ENCODE measurements at regions not wholly inside any gene's neighbourhood (a gene's known extent, or its start where the extent isn't known, plus 50 kb on each side); places are given as distances from the start of the nearest gene placed in this dataset.

DNA sequence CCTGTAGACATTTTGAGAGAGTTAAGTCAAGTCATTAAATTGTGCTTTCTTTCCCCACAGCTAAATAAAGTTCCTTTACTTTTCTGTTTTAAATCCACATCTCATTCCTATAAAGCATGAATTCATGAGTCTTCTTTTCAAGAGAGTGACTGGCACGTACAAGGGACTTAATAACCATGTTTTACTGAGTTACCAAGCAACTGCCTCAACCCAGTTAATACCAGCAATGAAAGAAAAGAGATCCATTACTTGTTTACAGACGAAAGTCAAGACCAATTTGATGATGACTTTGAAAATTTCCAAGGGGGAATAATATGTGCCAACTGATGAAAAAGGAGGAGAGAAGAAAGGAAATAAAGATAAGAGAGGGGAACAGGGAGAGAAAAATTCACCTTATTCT is 1082.5 kb upstream of the GYPC start:
- TF ChIP-seq, protein P1, sequence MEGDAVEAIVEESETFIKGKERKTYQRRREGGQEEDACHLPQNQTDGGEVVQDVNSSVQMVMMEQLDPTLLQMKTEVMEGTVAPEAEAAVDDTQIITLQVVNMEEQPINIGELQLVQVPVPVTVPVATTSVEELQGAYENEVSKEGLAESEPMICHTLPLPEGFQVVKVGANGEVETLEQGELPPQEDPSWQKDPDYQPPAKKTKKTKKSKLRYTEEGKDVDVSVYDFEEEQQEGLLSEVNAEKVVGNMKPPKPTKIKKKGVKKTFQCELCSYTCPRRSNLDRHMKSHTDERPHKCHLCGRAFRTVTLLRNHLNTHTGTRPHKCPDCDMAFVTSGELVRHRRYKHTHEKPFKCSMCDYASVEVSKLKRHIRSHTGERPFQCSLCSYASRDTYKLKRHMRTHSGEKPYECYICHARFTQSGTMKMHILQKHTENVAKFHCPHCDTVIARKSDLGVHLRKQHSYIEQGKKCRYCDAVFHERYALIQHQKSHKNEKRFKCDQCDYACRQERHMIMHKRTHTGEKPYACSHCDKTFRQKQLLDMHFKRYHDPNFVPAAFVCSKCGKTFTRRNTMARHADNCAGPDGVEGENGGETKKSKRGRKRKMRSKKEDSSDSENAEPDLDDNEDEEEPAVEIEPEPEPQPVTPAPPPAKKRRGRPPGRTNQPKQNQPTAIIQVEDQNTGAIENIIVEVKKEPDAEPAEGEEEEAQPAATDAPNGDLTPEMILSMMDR (conservative IDR thresholded peaks at IDR 0.05) = no peak
- H3K27ac ChIP-seq = no peak overlapping the region

DNA sequence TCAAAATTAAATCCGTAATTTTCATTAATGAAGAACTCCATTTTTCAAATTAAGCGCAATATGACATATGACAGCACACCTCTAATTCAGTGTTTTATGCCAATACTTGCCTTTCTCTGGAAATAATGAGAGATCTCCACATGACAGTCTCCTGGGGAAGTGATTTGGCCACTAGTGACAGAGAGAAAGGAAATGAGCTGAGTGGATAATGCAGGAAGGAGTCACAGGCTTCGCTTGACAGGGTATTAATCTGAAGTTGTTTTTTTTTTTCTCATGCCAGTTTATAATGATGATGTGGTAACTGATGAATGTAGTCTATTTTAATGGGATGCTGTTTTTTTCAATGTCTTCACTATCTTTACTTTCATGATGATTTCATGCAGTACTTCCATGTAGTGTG is 1079.4 kb upstream of the GYPC start:
- H3K27ac ChIP-seq = no peak overlapping the region
- TF ChIP-seq, protein P1 (conservative IDR thresholded peaks at IDR 0.05) = no peak

DNA sequence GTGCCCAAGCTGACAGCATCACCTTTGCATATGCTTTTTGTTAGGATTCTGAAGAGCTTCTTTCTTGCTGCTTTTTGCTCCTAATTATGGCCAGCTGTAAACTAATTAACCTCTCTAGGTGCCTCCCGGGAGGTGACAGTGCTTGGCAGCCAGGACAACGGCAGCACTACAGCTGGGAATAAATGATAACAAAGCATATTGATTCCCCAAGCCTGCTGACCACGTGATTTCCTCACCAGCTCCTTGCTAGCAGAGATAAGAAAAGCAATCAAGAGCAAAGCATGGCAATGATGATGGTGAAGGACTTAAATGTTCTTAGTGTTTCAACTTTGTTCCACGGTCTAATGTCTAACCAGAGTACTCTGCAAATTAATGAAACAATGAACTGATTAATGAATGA is 1074.4 kb upstream of the GYPC start:
- H3K27ac ChIP-seq = no peak overlapping the region
- TF ChIP-seq, protein P1 (conservative IDR thresholded peaks at IDR 0.05) = no peak

DNA sequence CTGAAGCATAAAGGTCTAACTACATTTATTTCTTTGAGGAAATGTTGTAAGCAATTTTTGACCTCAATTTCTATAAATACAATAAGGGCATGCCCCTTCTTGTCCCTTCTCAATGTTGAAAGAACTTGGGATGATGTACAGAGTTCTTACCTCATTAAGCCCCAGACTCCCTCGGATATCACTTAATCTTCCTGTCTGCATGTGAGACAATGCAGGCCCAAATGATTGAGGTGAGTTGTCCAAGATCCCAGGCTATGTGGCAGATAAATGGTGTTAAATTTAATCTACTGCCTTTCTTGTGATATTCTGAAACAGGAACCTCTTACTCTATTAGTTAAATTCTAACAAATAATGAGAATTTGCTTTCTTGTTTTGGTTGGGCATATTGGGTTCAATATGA is 1073.4 kb upstream of the GYPC start:
- H3K27ac ChIP-seq = no peak overlapping the region
- TF ChIP-seq, protein P1 (conservative IDR thresholded peaks at IDR 0.05) = no peak

DNA sequence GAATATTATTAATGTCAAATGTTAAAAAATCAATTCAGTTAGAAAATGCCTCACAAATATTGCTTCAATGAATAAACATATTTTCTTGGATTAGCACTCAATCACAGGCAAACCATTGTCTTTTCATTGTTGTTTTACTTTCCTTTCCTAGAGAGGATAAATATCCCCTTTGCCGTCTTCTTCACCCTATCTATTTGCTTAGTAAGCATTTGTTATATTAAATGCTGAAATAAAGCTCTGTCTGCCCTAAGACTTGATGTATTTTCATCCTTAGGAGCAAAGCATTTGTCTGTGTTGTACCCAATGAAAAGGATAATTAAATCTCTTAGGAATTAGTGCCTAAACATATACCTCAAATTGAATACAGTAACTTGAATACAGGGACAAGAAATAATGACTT is 1071.2 kb upstream of the GYPC start:
- H3K27ac ChIP-seq = no peak overlapping the region
- TF ChIP-seq, protein P1 (conservative IDR thresholded peaks at IDR 0.05) = no peak

DNA sequence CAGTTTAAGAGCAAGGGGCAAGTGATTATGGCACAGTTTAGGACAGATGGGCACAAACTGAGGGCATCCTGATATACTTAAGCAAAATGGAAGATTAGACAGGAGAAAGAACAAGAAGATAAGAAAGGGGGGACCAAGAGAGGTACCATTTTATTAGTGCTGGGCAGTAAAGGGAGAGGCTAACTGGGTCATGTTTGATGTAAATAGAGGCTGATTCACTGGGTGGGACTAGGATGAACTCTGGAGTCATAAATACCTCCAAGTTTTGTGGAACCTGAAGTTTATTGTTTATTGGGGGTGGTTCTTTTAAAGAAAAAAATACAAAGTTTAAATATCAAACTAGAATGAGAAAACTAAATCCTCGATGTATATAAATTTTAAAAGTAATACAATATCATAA is 1067.2 kb upstream of the GYPC start:
- H3K27ac ChIP-seq = no peak overlapping the region
- TF ChIP-seq, protein P1 (conservative IDR thresholded peaks at IDR 0.05) = no peak

DNA sequence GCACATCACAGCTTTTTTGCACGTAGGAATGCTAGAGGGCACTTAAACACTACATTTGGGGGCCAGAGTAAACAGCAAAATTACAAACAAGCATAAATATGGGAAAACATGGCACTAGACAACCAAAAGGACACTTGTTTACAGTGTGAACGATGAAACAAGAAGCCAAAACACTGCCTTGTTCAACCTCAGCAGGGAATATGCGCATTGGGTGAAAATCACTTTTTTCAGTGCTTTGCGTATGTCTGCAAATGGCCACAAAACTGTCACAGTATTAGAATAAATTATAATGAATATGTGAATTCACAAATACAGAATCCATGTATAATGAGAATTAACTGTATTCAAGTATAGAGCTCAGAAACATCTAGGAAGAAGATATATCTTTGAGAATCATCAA is 1064.0 kb upstream of the GYPC start:
- TF ChIP-seq, protein P1 (conservative IDR thresholded peaks at IDR 0.05) = no peak
- H3K27ac ChIP-seq = no peak overlapping the region

DNA sequence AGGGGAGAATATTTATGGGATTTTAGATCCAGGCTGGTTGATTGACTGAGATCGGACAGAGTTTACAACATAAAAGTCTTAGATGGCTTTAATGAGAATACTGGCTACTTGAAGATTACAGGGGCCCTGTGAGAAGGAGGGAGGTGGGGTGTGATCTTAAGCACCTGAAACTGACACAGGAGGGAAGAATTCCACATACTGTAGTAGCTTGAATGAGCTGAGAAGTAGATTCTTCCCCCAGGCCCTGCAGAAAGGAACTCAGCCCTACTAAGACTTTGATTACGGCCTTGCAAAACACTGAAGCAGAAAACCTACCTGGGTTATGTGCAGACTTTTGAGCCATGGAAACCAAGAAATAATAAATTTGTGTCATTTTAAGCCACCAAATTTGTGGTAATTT is 1062.9 kb upstream of the GYPC start:
- TF ChIP-seq, protein P1 (conservative IDR thresholded peaks at IDR 0.05) = no peak
- no peak overlapping the region for H3K27ac ChIP-seq
